Upper lobe of left lung (tissue), 6 donors: ENCODE measurements at regions not wholly inside any gene's neighbourhood (a gene's known extent, or its start where the extent isn't known, plus 50 kb on each side); places are given as distances from the start of the nearest gene placed in this dataset.

Experiments
- ATAC-seq, 2 donors: fragments of 200-7000 bp; cut with Tn5 transposase; one replicate each; pipeline ENCODE4 v1.9.1; 2022; ENCODE audit warnings: mild to moderate bottlenecking in 2 of 2, moderate library complexity in 2 of 2; ENCODE audit not compliant: low FRiP score in 2 of 2
- DNase-seq, 2 donors: peaks; one replicate each; pipeline ENCODE4 v3.0.0-alpha.2; 2019 to 2020
- H3K27ac ChIP-seq, 4 donors: fragments of 200-600 bp; sonication (generic); one replicate each; pipeline ENCODE4 v1.5.1; 2016 to 2019
- H3K27me3 ChIP-seq, 4 donors: fragments of 200-600 bp; sonication (generic); one replicate each; pipeline ENCODE4 v1.5.1; 2017 to 2019
- H3K36me3 ChIP-seq, 4 donors: fragments of 200-600 bp; sonication (generic); one replicate each; pipeline ENCODE4 v1.5.1; 2016 to 2019
- H3K4me1 ChIP-seq, 4 donors: fragments of 200-600 bp; sonication (generic); one replicate each; pipeline ENCODE4 v1.5.1; 2018 to 2019
- H3K4me3 ChIP-seq, 4 donors: fragments of 200-600 bp; sonication (generic); one replicate each; pipeline ENCODE4 v1.5.1; 2017 to 2019; ENCODE audit warnings: mild to moderate bottlenecking in 2 of 4, moderate library complexity in 1 of 4
- H3K9me3 ChIP-seq, 4 donors: fragments of 200-600 bp; sonication (generic); one replicate each; pipeline ENCODE4 v1.5.1; 2018 to 2019
- EP300 ChIP-seq, 4 donors: sonication (generic); formaldehyde crosslinking; IDR thresholded peaks; one replicate each; pipeline ENCODE4 v1.5.1; 2017; ENCODE audit warnings: antibody characterized with exemption in 4 of 4, control low read depth in 2 of 4
- POLR2A ChIP-seq, 4 donors: fragments of 450-650 bp; IDR thresholded peaks; one replicate each; pipeline ENCODE4 v1.5.1; 2016 to 2017; ENCODE audit warnings: antibody characterized with exemption in 4 of 4, mild to moderate bottlenecking in 2 of 4
- POLR2AphosphoS5 ChIP-seq, 2 donors: sonication (generic); formaldehyde crosslinking; IDR thresholded peaks; one replicate each; pipeline ENCODE4 v1.5.1; 2017; ENCODE audit warnings: antibody characterized with exemption in 2 of 2
- WGBS, 2 donors: methylation state at CpG; one replicate each; pipeline ENCODE4 v1.1.5; 2017 to 2018; 5-methylcytosine and 5-hydroxymethylcytosine counted together
- TF ChIP-seq, protein P1 (sequence below), 6 experiments: fragments of 450-650 bp in 4 of 6; fragments of 200-600 bp in 2 of 6; sonication (generic) in 2 of 6; IDR thresholded peaks; one replicate each; pipeline ENCODE4 v1.5.1; 2016 to 2019; ENCODE audit warnings: antibody characterized with exemption in 6 of 6
- donor health status: DM: no; HTN: no; CAD: no; lungs with moderate emphysema.
- donor health status: DM: no; HTN: yes; CAD: no; lungs with severe emphysema.

DNA sequence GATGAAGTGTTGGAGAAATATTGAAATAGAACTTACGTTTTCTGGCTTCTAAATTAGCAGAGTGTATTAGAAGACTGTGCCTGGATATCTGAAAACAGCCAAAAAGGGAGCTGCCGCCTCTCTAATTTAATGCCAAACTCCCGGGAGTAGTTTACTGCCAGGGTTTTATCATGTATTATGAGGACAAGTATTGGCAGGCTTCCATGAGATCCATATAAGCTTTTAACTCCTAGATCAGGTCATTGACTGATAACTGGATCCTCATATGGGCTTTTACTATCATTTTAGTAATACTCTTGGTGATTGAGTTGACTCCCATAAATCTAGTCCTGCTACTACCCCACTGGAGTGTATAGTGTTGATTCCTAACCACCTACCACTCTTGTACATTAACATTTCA lies 178.4 kb upstream of the CXADR start:
- no peak for ATAC-seq
- TF ChIP-seq POLR2A (IDR thresholded peaks at IDR 0.05) (no peak), EP300 (IDR thresholded peaks at IDR 0.05) (no peak), POLR2AphosphoS5 (IDR thresholded peaks at IDR 0.05) (no peak)
- TF ChIP-seq, protein P1, sequence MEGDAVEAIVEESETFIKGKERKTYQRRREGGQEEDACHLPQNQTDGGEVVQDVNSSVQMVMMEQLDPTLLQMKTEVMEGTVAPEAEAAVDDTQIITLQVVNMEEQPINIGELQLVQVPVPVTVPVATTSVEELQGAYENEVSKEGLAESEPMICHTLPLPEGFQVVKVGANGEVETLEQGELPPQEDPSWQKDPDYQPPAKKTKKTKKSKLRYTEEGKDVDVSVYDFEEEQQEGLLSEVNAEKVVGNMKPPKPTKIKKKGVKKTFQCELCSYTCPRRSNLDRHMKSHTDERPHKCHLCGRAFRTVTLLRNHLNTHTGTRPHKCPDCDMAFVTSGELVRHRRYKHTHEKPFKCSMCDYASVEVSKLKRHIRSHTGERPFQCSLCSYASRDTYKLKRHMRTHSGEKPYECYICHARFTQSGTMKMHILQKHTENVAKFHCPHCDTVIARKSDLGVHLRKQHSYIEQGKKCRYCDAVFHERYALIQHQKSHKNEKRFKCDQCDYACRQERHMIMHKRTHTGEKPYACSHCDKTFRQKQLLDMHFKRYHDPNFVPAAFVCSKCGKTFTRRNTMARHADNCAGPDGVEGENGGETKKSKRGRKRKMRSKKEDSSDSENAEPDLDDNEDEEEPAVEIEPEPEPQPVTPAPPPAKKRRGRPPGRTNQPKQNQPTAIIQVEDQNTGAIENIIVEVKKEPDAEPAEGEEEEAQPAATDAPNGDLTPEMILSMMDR (IDR thresholded peaks at IDR 0.05): no peak
- Histone ChIP-seq H3K36me3 (no peaks in the 10 kb centered on the region), H3K9me3 (no peaks in the 10 kb centered on the region), H3K4me3 (no peak overlapping the region), H3K4me1 (no peaks in the 10 kb centered on the region), H3K27me3 (no peaks in the 10 kb centered on the region), H3K27ac (no peak overlapping the region)
- DNase-seq: no peak
- WGBS, 2 donors: 49 to 58% methylated on average over 3 of the region's 3 CpGs

DNA sequence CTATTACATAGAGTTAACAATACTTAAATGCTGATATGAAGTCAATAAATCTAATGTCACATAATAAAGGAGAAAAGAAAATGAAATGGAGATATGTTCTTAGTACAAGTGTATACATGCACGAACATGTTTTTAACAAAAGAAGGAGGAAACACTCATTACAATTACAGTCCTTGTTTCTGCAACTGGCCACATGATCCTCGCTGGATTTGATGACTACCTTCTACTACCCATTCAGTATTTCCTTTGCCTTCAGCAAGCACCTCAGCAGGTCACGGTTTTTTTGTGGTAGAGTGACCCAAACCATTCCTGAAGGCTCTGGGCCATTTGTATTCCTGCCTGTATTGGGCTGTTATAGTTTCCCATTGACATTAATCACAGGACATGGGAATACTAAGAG lies 172.8 kb upstream of the CXADR start:
- WGBS, 2 donors: 53 to 57% methylated on average over 3 of the region's 3 CpGs
- Histone ChIP-seq H3K27me3 (no peaks in the 10 kb centered on the region), H3K4me1 (no peaks in the 10 kb centered on the region), H3K27ac (no peak overlapping the region), H3K36me3 (no peaks in the 10 kb centered on the region), H3K9me3 (peaks cover 0 to 7% (median 0%) of the 10 kb centered on the region in 4 donors), H3K4me3 (no peak overlapping the region)
- ATAC-seq (no peak), DNase-seq (no peak)
- TF ChIP-seq POLR2AphosphoS5 (IDR thresholded peaks at IDR 0.05) (no peak), EP300 (IDR thresholded peaks at IDR 0.05) (no peak), POLR2A (IDR thresholded peaks at IDR 0.05) (no peak)
- TF ChIP-seq, protein P1 (IDR thresholded peaks at IDR 0.05): no peak

DNA sequence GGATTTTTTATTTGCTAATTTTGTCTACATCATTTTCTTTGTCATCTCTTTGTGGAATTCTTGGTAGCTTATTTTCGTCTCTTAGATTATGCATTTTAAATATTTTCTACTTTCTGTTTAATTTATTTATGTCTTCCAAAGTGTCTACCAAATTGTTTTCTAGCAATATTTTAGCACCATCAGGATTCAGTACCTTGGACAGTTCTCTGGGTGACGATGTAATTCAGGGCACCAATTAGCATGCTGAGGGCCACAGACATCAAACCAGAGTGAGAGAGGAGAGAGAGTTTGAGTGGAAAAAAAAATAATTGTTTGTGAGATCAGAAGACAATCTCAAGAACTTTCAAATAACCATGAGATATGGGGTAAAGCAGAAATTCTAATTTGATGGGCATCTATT lies 169.8 kb upstream of the CXADR start:
- no peak for ATAC-seq
- Histone ChIP-seq H3K4me3 (no peak overlapping the region), H3K9me3 (peaks cover 0 to 7% (median 0%) of the 10 kb centered on the region in 4 donors), H3K27ac (no peak overlapping the region), H3K36me3 (no peaks in the 10 kb centered on the region), H3K27me3 (no peaks in the 10 kb centered on the region), H3K4me1 (no peaks in the 10 kb centered on the region)
- WGBS, 2 donors: 24 to 28% methylated on average over 2 of the region's 2 CpGs
- no peak for DNase-seq
- no peak for TF ChIP-seq EP300 (IDR thresholded peaks at IDR 0.05)
- no peak for TF ChIP-seq POLR2AphosphoS5 (IDR thresholded peaks at IDR 0.05)
- no peak for TF ChIP-seq POLR2A (IDR thresholded peaks at IDR 0.05)
- TF ChIP-seq, protein P1 (IDR thresholded peaks at IDR 0.05): no peak

DNA sequence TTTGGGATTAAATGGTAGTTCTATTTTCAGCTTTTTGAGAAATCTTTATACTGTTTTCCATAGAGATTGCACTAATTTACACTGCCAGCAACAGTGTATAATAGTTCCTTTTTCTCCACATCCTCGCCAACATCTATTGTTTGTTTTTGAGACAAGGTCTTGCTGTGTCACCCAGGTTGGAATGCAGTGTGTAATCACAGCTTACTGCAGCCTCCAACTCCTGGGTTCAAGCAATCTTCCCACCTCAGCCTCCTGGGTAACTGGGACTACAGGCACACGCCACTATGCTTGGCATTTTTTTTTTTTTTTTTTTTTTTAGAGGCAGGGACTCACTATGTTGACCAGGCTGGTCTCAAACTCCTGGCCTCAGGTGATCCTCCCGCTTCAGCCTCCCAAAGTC lies 164.5 kb upstream of the CXADR start:
- Histone ChIP-seq H3K27ac (no peak overlapping the region), H3K27me3 (no peaks in the 10 kb centered on the region), H3K4me3 (no peak overlapping the region), H3K4me1 (no peaks in the 10 kb centered on the region), H3K9me3 (peaks cover 0 to 7% (median 0%) of the 10 kb centered on the region in 4 donors), H3K36me3 (no peaks in the 10 kb centered on the region)
- no peak for DNase-seq
- no peak for TF ChIP-seq EP300 (IDR thresholded peaks at IDR 0.05)
- TF ChIP-seq, protein P1 (IDR thresholded peaks at IDR 0.05): no peak
- TF ChIP-seq POLR2A (IDR thresholded peaks at IDR 0.05): no peak
- TF ChIP-seq POLR2AphosphoS5 (IDR thresholded peaks at IDR 0.05): no peak
- no peak for ATAC-seq
- 78 to 82% methylated on average over 3 of the region's 3 CpGs for WGBS, 2 donors

DNA sequence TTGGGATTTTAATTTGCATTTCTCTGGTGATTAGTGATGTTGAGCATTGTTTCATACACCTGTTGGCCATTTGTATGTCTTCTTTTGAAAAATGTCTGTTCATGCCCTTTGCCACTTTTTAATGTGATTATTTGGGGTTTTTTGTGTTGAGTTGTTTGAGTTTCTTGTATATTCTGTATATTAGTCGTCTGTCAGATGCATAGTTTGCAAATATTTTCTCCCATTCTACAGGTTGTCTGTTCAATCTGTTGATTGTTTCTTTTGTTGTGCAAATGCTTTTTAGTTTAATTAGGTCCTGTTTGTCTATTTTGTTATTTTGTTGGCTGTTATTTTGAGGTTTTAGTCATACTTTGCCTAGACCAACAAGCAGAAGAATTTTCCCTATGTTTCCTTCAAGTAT lies 164.0 kb upstream of the CXADR start:
- H3K4me3 ChIP-seq: no peak overlapping the region
- H3K9me3 ChIP-seq: peaks cover 0 to 7% (median 0%) of the 10 kb centered on the region in 4 donors
- no peak overlapping the region for H3K27ac ChIP-seq
- 68 to 83% methylated on average over 1 of the region's 1 CpG for WGBS, 2 donors
- no peaks in the 10 kb centered on the region for H3K36me3 ChIP-seq
- no peaks in the 10 kb centered on the region for H3K4me1 ChIP-seq
- DNase-seq (no peak), ATAC-seq (no peak)
- H3K27me3 ChIP-seq: no peaks in the 10 kb centered on the region
- no peak for TF ChIP-seq POLR2A (IDR thresholded peaks at IDR 0.05)
- TF ChIP-seq, protein P1 (IDR thresholded peaks at IDR 0.05): no peak
- TF ChIP-seq EP300 (IDR thresholded peaks at IDR 0.05): no peak
- no peak for TF ChIP-seq POLR2AphosphoS5 (IDR thresholded peaks at IDR 0.05)
